Left renal cortex interstitium (tissue), 4 donors: ENCODE measurements at regions not wholly inside any gene's neighbourhood (a gene's known extent, or its start where the extent isn't known, plus 50 kb on each side); places are given as distances from the start of the nearest gene placed in this dataset.
"Not testable (repeated sequence)": the region's sequence is repeated elsewhere in the genome, so short reads cannot be mapped to it uniquely, and the experiment has no call there.

Source experiments
- DNase-seq, 4 donors: peaks; one replicate each; pipeline ENCODE4 v3.0.0-alpha.2; 2013; ENCODE audit warnings: low read depth in 4 of 4, low spot score in 2 of 4, missing footprints in 1 of 4

GRCh38 chr13:79655509-79655908 lies 174.6 kb downstream of the NDFIP2 start:
- no peak for DNase-seq

GRCh38 chr13:79654520-79654919 lies 173.6 kb downstream of the NDFIP2 start:
- no peak for DNase-seq

- no peak for DNase-seq
Observed at GRCh38 chr13:79650688-79651087, 169.7 kb downstream of the NDFIP2 start.

GRCh38 chr13:79648191-79648590 lies 167.2 kb downstream of the NDFIP2 start:
- DNase-seq: no peak

GRCh38 chr13:79647533-79647932 lies 166.6 kb downstream of the NDFIP2 start:
- DNase-seq: no peak

- no peak for DNase-seq
Observed at GRCh38 chr13:79646880-79647279, 165.9 kb downstream of the NDFIP2 start.

- no peak for DNase-seq
Observed at GRCh38 chr13:79645569-79645968, 164.6 kb downstream of the NDFIP2 start.

GRCh38 chr13:79642596-79642995 lies 161.6 kb downstream of the NDFIP2 start:
- DNase-seq: no peak

GRCh38 chr13:79637133-79637763 lies 156.3 kb downstream of the NDFIP2 start:
- no peak for DNase-seq

GRCh38 chr13:79631051-79631659 lies 150.2 kb downstream of the NDFIP2 start:
- DNase-seq: no peak

GRCh38 chr13:79628463-79628862 lies 147.5 kb downstream of the NDFIP2 start:
- no peak for DNase-seq

GRCh38 chr13:79626924-79627323 lies 146.0 kb downstream of the NDFIP2 start:
- no peak for DNase-seq

GRCh38 chr13:79625517-79625916 lies 144.6 kb downstream of the NDFIP2 start:
- no peak for DNase-seq

GRCh38 chr13:79621902-79622301 lies 140.9 kb downstream of the NDFIP2 start:
- DNase-seq: no peak

- no peak for DNase-seq
Observed at GRCh38 chr13:79621449-79621848, 140.5 kb downstream of the NDFIP2 start.

GRCh38 chr13:79614250-79614918 lies 133.4 kb downstream of the NDFIP2 start:
- DNase-seq: no peak

GRCh38 chr13:79612604-79613003 lies 131.6 kb downstream of the NDFIP2 start:
- DNase-seq: no peak

- DNase-seq: not testable (repeated sequence)
Observed at GRCh38 chr13:79607895-79608294, 126.9 kb downstream of the NDFIP2 start.
